Sigmoid colon (tissue), 6 donors: ENCODE measurements at regions not wholly inside any gene's neighbourhood (a gene's known extent, or its start where the extent isn't known, plus 50 kb on each side); places are given as distances from the start of the nearest gene placed in this dataset.

Experiments used
- DNase-seq: peaks from one replicate; pipeline ENCODE4 v3.0.0-alpha.2; 2019
- H3K27ac ChIP-seq, 4 donors: fragments of 200-600 bp; sonication (generic); one replicate each; pipeline ENCODE4 v1.5.1; 2016 to 2019; ENCODE audit warnings: mild to moderate bottlenecking in 1 of 4
- H3K27me3 ChIP-seq, 3 donors: fragments of 200-600 bp; sonication (generic); one replicate each; pipeline ENCODE4 v1.5.1; 2019; ENCODE audit warnings: mild to moderate bottlenecking in 1 of 3
- H3K36me3 ChIP-seq, 4 donors: fragments of 200-600 bp; sonication (generic); one replicate each; pipeline ENCODE4 v1.5.1; 2016 to 2019
- H3K4me1 ChIP-seq, 4 donors: fragments of 200-600 bp; sonication (generic); one replicate each; pipeline ENCODE4 v1.5.1; 2017 to 2019
- H3K4me3 ChIP-seq, 4 donors: fragments of 200-600 bp; sonication (generic); one replicate each; pipeline ENCODE4 v1.5.1; 2017 to 2019; ENCODE audit warnings: mild to moderate bottlenecking in 2 of 4, moderate library complexity in 1 of 4
- H3K9me3 ChIP-seq, 4 donors: fragments of 200-600 bp in 3 of 4; sonication (generic) in 3 of 4; one replicate each; pipeline versions ENCODE4 v1.5.1 to v1.6.1; 2013 to 2019
- EP300 ChIP-seq, 4 donors: sonication (generic); formaldehyde crosslinking; IDR thresholded peaks; one replicate each; pipeline ENCODE4 v1.6.1; 2017; ENCODE audit warnings: antibody characterized with exemption in 4 of 4
- POLR2A ChIP-seq, 2 donors: fragments of 450-650 bp; IDR thresholded peaks; one replicate each; pipeline ENCODE4 v1.6.1; 2016; ENCODE audit warnings: antibody characterized with exemption in 2 of 2, mild to moderate bottlenecking in 2 of 2, moderate library complexity in 2 of 2
- POLR2AphosphoS5 ChIP-seq, 4 donors: sonication (generic); formaldehyde crosslinking; IDR thresholded peaks; one replicate each; pipeline ENCODE4 v1.6.1; 2017; ENCODE audit warnings: antibody characterized with exemption in 4 of 4
- WGBS, 2 donors: extraction: QIAGEN DNeasy Blood & Tissue Kit; methylation state at CpG; one replicate each; pipeline ENCODE4 v1.1.7; 2013; 5-methylcytosine and 5-hydroxymethylcytosine counted together
- intact Hi-C: fragments of 100-400 bp; cut with DNase I; formaldehyde crosslinking; loops from one replicate; pipeline ENCODE4 v1.15.1; 2023
- TF ChIP-seq, protein P1 (sequence below), 4 experiments: fragments of 450-650 bp in 3 of 4; fragments of 200-600 bp in 1 of 4; IDR thresholded peaks; one replicate each; pipeline ENCODE4 v1.5.1; 2016 to 2019; ENCODE audit warnings: antibody characterized with exemption in 4 of 4, mild to moderate bottlenecking in 3 of 4, moderate library complexity in 2 of 4
- donor health status: healthy with polysubstance abuse.
- donor health status: healthy.

DNA sequence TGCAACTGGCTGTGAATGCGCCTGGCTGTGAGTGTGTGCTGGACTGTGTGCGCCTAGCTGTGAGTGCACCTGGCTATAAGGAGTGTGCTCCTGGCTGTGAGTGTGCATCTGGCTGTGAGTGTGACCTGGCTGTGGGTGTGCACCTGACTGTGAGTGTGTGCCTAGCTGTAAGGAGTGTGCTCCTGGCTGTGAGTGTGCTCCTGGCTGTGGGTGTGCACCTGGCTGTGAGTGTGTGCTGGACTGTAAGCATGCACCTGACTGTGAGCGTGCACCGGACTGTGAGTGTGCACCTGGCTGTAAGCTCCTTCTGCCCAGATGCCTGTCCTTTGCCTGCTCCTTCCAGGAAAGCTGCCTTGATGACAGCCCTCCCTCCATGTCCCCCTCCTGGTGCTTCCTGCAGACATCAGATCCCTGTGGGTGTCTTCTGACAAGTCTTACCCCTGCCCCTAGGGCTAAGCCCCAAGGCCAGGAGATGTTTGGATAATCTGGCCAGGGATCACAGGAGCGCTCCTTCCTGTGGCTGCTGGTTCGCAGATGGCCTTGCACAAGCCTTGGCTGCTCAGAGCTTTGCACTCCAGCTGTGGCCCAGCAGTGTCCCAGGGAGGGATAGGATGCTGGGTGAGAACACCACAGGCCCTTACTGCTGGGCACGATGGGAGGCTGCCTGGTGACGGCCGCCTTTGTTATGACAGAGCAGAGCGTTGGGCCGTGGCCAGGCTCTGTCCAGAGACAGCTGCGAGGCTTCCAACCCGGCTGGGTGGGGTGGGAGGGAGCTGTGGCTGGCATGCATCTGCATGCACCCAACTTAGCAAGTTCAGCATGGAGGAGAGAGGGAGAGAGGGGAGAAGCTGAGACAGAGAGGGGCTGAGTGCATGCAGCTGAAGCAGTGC, 89.9 kb downstream of the GLI2 start:
- DNase-seq: peak; percentile 90
- H3K27me3 ChIP-seq: no peaks in the 10 kb centered on the region
- 41 to 58% methylated on average over 13 of the region's 13 CpGs for WGBS, 2 donors

DNA sequence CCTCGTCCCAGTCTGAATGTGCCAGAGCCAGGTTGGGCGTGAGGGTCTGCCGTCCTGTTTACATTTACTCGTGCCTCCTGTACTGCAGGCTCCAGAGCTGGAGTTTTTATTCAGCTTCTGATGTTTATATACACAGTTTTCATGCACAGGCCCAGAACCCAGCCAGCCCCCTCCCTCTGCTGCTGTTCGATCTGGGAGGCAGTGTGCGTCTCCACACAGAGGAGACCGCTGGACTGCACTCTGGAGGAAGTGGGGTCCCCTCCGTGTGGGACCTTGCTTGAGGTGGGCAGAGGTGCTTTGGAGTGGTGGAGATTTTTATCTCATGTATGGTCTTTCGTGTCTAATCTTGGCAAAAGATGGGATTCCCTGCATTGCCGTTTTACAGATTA, 90.6 kb downstream of the GLI2 start:
- intact Hi-C loops: loop anchor here (1.0 to 10.0 kb wide), 5 partner anchors 41 to 1461 kb away; partner anchors contain the start of genes C2orf76 and DBI
- peak; percentile 63 for DNase-seq
- no peaks in the 10 kb centered on the region for H3K9me3 ChIP-seq
- no peaks in the 10 kb centered on the region for H3K36me3 ChIP-seq
- no peak overlapping the region for H3K4me3 ChIP-seq
- peak overlapping the region; percentile 56 to 83 (median 79) for H3K27ac ChIP-seq
- no peak for TF ChIP-seq EP300 (IDR thresholded peaks at IDR 0.05)
- no peak for TF ChIP-seq POLR2AphosphoS5 (IDR thresholded peaks at IDR 0.05)
- TF ChIP-seq, protein P1, sequence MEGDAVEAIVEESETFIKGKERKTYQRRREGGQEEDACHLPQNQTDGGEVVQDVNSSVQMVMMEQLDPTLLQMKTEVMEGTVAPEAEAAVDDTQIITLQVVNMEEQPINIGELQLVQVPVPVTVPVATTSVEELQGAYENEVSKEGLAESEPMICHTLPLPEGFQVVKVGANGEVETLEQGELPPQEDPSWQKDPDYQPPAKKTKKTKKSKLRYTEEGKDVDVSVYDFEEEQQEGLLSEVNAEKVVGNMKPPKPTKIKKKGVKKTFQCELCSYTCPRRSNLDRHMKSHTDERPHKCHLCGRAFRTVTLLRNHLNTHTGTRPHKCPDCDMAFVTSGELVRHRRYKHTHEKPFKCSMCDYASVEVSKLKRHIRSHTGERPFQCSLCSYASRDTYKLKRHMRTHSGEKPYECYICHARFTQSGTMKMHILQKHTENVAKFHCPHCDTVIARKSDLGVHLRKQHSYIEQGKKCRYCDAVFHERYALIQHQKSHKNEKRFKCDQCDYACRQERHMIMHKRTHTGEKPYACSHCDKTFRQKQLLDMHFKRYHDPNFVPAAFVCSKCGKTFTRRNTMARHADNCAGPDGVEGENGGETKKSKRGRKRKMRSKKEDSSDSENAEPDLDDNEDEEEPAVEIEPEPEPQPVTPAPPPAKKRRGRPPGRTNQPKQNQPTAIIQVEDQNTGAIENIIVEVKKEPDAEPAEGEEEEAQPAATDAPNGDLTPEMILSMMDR (IDR thresholded peaks at IDR 0.05): no peak
- no peak for TF ChIP-seq POLR2A (IDR thresholded peaks at IDR 0.05)
- whole genome bisulfite sequencing, 2 donors: 49 to 63% methylated on average over 10 of the region's 10 CpGs
- peaks cover 0 to 60% (median 44%) of the 10 kb centered on the region in 4 donors for H3K4me1 ChIP-seq
- no peaks in the 10 kb centered on the region for H3K27me3 ChIP-seq

More for the DNA sequence above, 89.9 kb downstream of the GLI2 start:
- H3K4me3 ChIP-seq: no peak overlapping the region
- no peaks in the 10 kb centered on the region for H3K36me3 ChIP-seq
- H3K9me3 ChIP-seq: no peaks in the 10 kb centered on the region
- intact Hi-C loops: loop anchor here (1.0 to 10.0 kb wide), 5 partner anchors 42 to 1461 kb away; partner anchors contain the start of genes C2orf76 and DBI
- TF ChIP-seq POLR2AphosphoS5 (IDR thresholded peaks at IDR 0.05) (peak; percentile 9 to 57 (median 46)), POLR2A (IDR thresholded peaks at IDR 0.05) (no peak)
- peaks cover 0 to 60% (median 44%) of the 10 kb centered on the region in 4 donors for H3K4me1 ChIP-seq
- H3K27ac ChIP-seq: peak overlapping the region; percentile 56 to 83 (median 79)

DNA sequence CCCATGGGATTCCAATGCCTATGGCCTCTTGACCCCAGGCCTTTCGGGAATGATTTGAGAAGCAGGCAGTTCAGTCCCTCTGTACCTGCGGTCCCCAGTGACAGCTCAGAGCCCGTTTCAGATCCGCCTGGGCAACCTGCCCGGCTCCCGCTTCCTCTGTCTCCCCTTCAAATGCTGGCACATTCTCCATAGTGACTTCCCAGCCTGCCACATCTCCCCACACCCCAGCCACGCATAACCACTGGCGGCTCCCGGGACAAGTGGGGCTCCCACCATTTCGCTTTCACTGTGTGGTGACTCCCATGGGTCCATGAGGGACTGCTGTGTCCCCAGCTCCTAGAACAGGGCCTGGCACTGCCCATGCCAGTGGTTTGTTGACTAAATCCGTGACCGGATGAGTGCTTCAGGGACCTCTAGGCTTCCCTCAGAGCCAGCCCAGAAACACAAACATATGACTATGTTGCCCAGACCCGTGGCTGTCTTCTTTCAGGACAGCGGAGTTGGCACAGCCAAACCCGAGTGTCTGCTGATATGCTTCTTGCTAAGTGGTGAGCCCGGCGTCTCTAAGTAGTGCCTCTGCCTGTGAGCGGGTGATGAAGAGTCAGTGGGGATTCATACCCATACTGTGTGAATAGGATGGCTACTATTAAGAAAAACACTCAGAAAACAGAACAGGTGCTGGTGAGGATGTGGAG, 91.2 kb downstream of the GLI2 start:
- TF ChIP-seq POLR2A (IDR thresholded peaks at IDR 0.05) (no peak), POLR2AphosphoS5 (IDR thresholded peaks at IDR 0.05) (peak; percentile 37 to 74 (median 61)), EP300 (IDR thresholded peaks at IDR 0.05) (peak in 1 of 4 donors; percentile 8)

DNA sequence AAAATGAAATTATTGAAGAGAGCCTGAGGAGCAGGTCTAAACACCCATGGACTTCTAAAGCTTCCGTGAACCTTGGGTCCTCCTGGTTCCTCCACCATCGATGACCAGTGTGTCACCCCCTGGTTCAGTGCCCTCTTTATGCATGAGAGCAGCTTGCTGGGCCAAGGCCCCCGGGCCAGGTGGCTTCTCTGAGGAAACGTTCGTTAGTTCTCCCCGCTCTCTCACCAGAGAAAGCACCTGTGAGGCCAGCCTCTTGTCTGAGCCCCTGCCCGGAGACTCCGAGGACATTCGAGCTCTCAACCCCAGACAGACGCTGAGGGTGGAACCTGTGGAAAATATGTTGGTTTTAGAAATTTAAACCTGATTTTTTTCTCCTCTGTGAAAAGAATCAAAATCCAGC, 92.4 kb downstream of the GLI2 start:
- DNase-seq: peak; percentile 40
- intact Hi-C loops: loop anchor here (5.0 to 10.0 kb wide), 3 partner anchors 39 to 1463 kb away; partner anchors contain the start of genes C2orf76 and DBI
- Histone ChIP-seq H3K4me3 (no peak overlapping the region), H3K9me3 (no peaks in the 10 kb centered on the region), H3K27ac (peak overlapping the region in 1 of 4 donors; percentile 83), H3K36me3 (no peaks in the 10 kb centered on the region), H3K27me3 (no peaks in the 10 kb centered on the region), H3K4me1 (peaks cover 0 to 53% (median 42%) of the 10 kb centered on the region in 4 donors)
- TF ChIP-seq POLR2A (IDR thresholded peaks at IDR 0.05): no peak
- no peak for TF ChIP-seq EP300 (IDR thresholded peaks at IDR 0.05)
- TF ChIP-seq, protein P1 (IDR thresholded peaks at IDR 0.05): no peak
- TF ChIP-seq POLR2AphosphoS5 (IDR thresholded peaks at IDR 0.05): no peak
- 87 to 88% methylated on average over 10 of the region's 10 CpGs for WGBS, 2 donors

More for the DNA sequence above, 91.2 kb downstream of the GLI2 start:
- H3K4me1 ChIP-seq: peaks cover 0 to 57% (median 43%) of the 10 kb centered on the region in 4 donors
- 80 to 84% methylated on average over 18 of the region's 18 CpGs for WGBS, 2 donors
- peak; percentile 83 for DNase-seq
- no peaks in the 10 kb centered on the region for H3K9me3 ChIP-seq
- H3K27me3 ChIP-seq: no peaks in the 10 kb centered on the region
- H3K36me3 ChIP-seq: no peaks in the 10 kb centered on the region
- H3K4me3 ChIP-seq: peak overlapping the region in 1 of 4 donors; percentile 14
- peak overlapping the region; percentile 56 to 83 (median 79) for H3K27ac ChIP-seq
- intact Hi-C loops: loop anchor here (1.0 to 10.0 kb wide), 5 partner anchors 40 to 1462 kb away; partner anchors contain the start of genes C2orf76 and DBI

DNA sequence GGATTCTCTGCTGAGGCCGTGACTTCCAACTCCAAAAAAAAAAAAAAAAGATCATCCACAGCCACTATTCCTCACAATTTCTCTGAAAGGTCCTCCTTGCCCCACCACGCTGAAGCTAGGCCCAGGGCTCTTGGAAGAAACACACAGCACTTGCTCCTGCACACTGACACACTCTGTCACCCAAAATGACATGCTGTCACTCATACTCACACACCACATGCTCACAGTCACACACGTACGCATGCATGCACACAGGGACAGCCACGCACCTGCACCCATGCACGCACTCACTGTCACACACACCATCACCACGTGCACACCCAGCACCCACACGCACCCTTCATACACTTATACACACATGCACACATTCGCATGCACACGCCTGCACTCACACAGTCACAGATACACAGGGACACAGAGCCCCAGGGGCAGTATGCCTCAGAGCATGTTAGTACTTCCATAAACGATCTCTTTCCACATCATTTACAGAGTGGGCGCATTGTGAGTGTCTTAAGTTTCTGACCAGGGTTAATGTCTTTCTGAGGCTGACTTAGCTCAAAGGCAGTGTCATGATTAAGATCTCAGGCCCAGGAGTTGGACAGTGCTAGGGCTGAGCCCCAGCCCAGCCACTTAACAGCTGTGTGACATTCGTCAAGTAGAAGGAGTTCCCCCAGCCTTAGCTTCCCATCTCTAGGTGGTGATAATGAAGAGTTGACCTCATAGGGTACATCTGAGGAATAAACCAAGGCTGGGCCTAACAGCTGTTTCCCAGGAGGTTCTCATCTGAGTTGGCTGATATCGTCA, 93.4 kb downstream of the GLI2 start:
- TF ChIP-seq POLR2AphosphoS5 (IDR thresholded peaks at IDR 0.05): no peak
- Histone ChIP-seq H3K4me3 (no peak overlapping the region), H3K36me3 (no peaks in the 10 kb centered on the region), H3K9me3 (no peaks in the 10 kb centered on the region), H3K27ac (no peak overlapping the region), H3K27me3 (no peaks in the 10 kb centered on the region), H3K4me1 (peaks cover 0 to 53% (median 42%) of the 10 kb centered on the region in 4 donors)
- intact Hi-C loops: loop anchor here (5.0 to 10.0 kb wide), 3 partner anchors 38 to 1464 kb away; partner anchors contain the start of genes C2orf76 and DBI
- 89 to 90% methylated on average over 14 of the region's 14 CpGs for WGBS, 2 donors
- DNase-seq: peak; percentile 44
